Gastrocnemius medialis (tissue), 4 donors: ENCODE measurements at regions not wholly inside any gene's neighbourhood (a gene's known extent, or its start where the extent isn't known, plus 50 kb on each side); places are given as distances from the start of the nearest gene placed in this dataset.

Experiments
- POLR2A ChIP-seq, 2 donors: fragments of 450-650 bp; IDR thresholded peaks; one replicate each; pipeline ENCODE4 v1.6.1; 2017; ENCODE audit warnings: antibody characterized with exemption in 2 of 2, mild to moderate bottlenecking in 2 of 2, moderate library complexity in 2 of 2
- TF ChIP-seq, protein P1 (sequence below), 5 experiments: fragments of 450-650 bp in 3 of 5; fragments of 200-600 bp in 2 of 5; sonication (generic) in 2 of 5; IDR thresholded peaks in 4 of 5; conservative IDR thresholded peaks in 1 of 5; 1 replicate in 4 of 5; 2 replicates in 1 of 5; pipeline ENCODE4 v1.5.1; 2016 to 2019; ENCODE audit warnings: antibody characterized with exemption in 5 of 5, mild to moderate bottlenecking in 3 of 5, moderate library complexity in 3 of 5

DNA sequence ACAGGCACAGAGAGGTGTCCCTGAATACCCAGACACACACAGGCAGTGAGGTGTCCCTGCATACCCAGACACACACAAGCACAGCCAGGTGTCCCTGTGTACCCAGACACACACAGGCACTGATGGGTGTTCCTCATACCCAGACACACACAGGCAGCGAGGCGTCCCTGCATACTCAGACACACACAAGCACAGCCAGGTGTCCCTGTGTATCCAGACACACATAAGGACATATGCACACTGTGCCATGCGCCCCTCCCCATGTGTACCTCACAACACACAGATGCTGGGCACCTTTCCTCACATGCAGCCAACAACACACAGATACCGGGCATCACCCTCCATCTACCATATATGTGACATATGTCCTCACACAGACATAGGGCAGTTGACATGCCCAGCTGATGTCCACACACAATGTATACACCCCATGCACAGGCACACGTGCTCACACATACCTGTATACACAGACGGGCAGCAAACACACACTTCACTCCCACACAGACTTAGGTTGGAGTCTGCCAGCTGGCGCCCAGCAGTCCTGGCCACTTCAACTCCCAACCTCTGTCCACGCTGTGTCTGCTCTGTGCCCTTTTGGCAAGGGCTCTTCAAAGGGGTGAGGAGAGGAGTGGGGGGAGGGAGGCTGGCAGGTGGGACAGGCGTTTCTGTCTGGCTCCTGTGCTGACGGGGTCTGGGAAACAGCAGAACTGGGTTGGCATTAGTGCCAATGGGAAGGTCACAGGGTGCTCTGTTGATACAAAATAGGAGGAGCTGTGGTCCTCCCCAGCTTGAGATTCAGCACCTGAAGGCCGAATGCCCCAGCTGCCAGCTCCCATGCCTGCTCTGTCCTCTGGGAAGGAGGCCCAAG lies 69.4 kb upstream of the ALX4 start:
- TF ChIP-seq POLR2A (IDR thresholded peaks at IDR 0.05): no peak
- TF ChIP-seq, protein P1, sequence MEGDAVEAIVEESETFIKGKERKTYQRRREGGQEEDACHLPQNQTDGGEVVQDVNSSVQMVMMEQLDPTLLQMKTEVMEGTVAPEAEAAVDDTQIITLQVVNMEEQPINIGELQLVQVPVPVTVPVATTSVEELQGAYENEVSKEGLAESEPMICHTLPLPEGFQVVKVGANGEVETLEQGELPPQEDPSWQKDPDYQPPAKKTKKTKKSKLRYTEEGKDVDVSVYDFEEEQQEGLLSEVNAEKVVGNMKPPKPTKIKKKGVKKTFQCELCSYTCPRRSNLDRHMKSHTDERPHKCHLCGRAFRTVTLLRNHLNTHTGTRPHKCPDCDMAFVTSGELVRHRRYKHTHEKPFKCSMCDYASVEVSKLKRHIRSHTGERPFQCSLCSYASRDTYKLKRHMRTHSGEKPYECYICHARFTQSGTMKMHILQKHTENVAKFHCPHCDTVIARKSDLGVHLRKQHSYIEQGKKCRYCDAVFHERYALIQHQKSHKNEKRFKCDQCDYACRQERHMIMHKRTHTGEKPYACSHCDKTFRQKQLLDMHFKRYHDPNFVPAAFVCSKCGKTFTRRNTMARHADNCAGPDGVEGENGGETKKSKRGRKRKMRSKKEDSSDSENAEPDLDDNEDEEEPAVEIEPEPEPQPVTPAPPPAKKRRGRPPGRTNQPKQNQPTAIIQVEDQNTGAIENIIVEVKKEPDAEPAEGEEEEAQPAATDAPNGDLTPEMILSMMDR (IDR thresholded peaks at IDR 0.05 in 4 of 5, conservative IDR thresholded peaks at IDR 0.05 in 1 of 5): no peak
